Chondrocyte (in vitro differentiated cells): ENCODE measurements at regions not wholly inside any gene's neighbourhood (a gene's known extent, or its start where the extent isn't known, plus 50 kb on each side); places are given as distances from the start of the nearest gene placed in this dataset. TPM values are rescaled to one million over a fixed set of nuclear protein-coding genes. Genes with fewer than 3 reads are reported as not detected.

Source experiments
- DNase-seq: peaks from one replicate; pipeline ENCODE4 v3.0.0; 2021; ENCODE audit warnings: mixed read lengths, low spot score
- H3K27ac Mint-ChIP-seq: one replicate; pipeline ENCODE4 v1.8.0; 2021; ENCODE audit warnings: mild to moderate bottlenecking, moderate library complexity, mixed read lengths; ENCODE audit not compliant: unreplicated experiment
- H3K27me3 Mint-ChIP-seq: 2 replicates; pipeline ENCODE4 v1.8.0; 2021; ENCODE audit warnings: low read depth, mixed read lengths
- H3K36me3 Mint-ChIP-seq: 2 replicates; pipeline ENCODE4 v1.8.0; 2021; ENCODE audit warnings: low read depth, mixed read lengths
- H3K4me1 Mint-ChIP-seq: 2 replicates; pipeline ENCODE4 v1.8.0; 2021; ENCODE audit warnings: low read depth, mild to moderate bottlenecking, mixed read lengths
- H3K4me3 Mint-ChIP-seq: one replicate; pipeline ENCODE4 v1.8.0; 2021; ENCODE audit warnings: mild to moderate bottlenecking, moderate library complexity, mixed read lengths; ENCODE audit not compliant: unreplicated experiment
- H3K9me3 Mint-ChIP-seq: 2 replicates; pipeline ENCODE4 v1.8.0; 2021; ENCODE audit warnings: low read depth, mixed read lengths
- CTCF ChIP-seq: fragments of 200-600 bp; sonication (generic); IDR thresholded peaks from 2 replicates; pipeline ENCODE4 v1.5.0; 2021; ENCODE audit warnings: antibody characterized with exemption, mild to moderate bottlenecking, moderate library complexity
- microRNA-seq: library from miRNA; unstranded; fragments of <30 nt; microRNA quantifications from one replicate; pipeline ENCODE4 v1.2.0, GENCODE V29; 2020; ENCODE audit warnings: borderline number of aligned reads

- H3K27ac Mint-ChIP-seq, result no peak overlapping the region
- H3K9me3 Mint-ChIP-seq, result no peaks in the 10 kb centered on the region
- H3K4me1 Mint-ChIP-seq, result no peaks in the 10 kb centered on the region
- DNase-seq, result no peak
- H3K27me3 Mint-ChIP-seq, result peaks cover 17% of the 10 kb centered on the region
- no peaks in the 10 kb centered on the region for H3K36me3 Mint-ChIP-seq
- no peak overlapping the region for H3K4me3 Mint-ChIP-seq
- TF ChIP-seq CTCF, result no peak
These were observed 61.8 kb upstream of the ACO1 start for GRCh38 chr9:32322622-32323021.

- no peak for TF ChIP-seq CTCF
- H3K27me3 Mint-ChIP-seq, result peaks cover 13% of the 10 kb centered on the region
- no peak overlapping the region for H3K4me3 Mint-ChIP-seq
- H3K9me3 Mint-ChIP-seq, result peaks cover 8% of the 10 kb centered on the region
- H3K27ac Mint-ChIP-seq, result no peak overlapping the region
- H3K36me3 Mint-ChIP-seq, result no peaks in the 10 kb centered on the region
- no peak for DNase-seq
- no peaks in the 10 kb centered on the region for H3K4me1 Mint-ChIP-seq
These were observed 58.3 kb upstream of the ACO1 start for GRCh38 chr9:32326146-32326545.

- H3K27me3 Mint-ChIP-seq, result peaks cover 33% of the 10 kb centered on the region
- no peaks in the 10 kb centered on the region for H3K4me1 Mint-ChIP-seq
- DNase-seq, result no peak
- no peak for TF ChIP-seq CTCF
- H3K27ac Mint-ChIP-seq, result no peak overlapping the region
- no peak overlapping the region for H3K4me3 Mint-ChIP-seq
- peaks cover 8% of the 10 kb centered on the region for H3K9me3 Mint-ChIP-seq
- H3K36me3 Mint-ChIP-seq, result no peaks in the 10 kb centered on the region
These were observed 53.2 kb upstream of the ACO1 start for GRCh38 chr9:32331240-32331639.

GRCh38 chr9:32334112-32334511, 50.3 kb upstream of the ACO1 start:
- Mint-ChIP-seq H3K9me3 (peaks cover 8% of the 10 kb centered on the region), H3K4me3 (no peak overlapping the region), H3K36me3 (no peaks in the 10 kb centered on the region), H3K27ac (no peak overlapping the region), H3K27me3 (peaks cover 36% of the 10 kb centered on the region), H3K4me1 (no peaks in the 10 kb centered on the region)
- no peak for TF ChIP-seq CTCF
- no peak for DNase-seq

Small RNA genes in the stretch of these regions (microRNA-seq; reads per million reads assigned to microRNA genes)
- gene MIR873, result 5.0 reads per million
- gene MIR876, result not detected
